GM10248 (cell line): ENCODE measurements at regions not wholly inside any gene's neighbourhood (a gene's known extent, or its start where the extent isn't known, plus 50 kb on each side); places are given as distances from the start of the nearest gene placed in this dataset.

ENCODE experiments used
- CTCF ChIA-PET: fragments of 300-600 bp; sonication (Branson Sonifier 250); formaldehyde crosslinking; extraction: SDS; loops from one replicate; lab custom pipeline; 2021; ENCODE audit warnings: antibody characterized with exemption; lab: Yijun Ruan, JAX
- POLR2A ChIA-PET: fragments of 350-650 bp; sonication (Branson Sonifier 250); formaldehyde crosslinking; extraction: SDS; loops from one replicate; lab custom pipeline; 2020; ENCODE audit warnings: antibody characterized with exemption; lab: Yijun Ruan, JAX
- DNase-seq: peaks from one replicate; pipeline ENCODE4 v3.0.0; 2012; ENCODE audit errors: extremely low spot score
- TF ChIP-seq, protein P1 (sequence below): IDR thresholded peaks from 2 replicates; pipeline ENCODE4 v1.5.1; 2012; ENCODE audit warnings: mild to moderate bottlenecking, low read depth; ENCODE audit errors: extremely low read depth, missing control alignments, control extremely low read depth

DNA sequence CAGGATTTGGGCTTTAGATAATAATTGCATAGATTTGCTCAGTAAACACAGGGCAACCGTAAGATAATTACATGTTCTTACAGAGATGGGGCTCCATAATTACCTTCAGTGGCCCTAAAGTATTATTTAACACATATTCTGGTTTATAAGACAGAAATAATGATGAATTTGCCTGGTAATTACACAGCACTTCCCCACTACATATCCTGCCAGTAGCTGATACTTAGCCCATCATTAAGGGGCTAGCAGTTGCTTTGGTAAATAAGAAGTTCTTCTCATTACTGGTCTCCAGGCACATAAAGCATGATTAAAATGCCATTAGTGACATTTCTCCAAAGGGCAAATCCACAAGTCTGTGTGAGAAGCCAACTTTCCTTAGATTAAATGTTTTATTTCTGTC is 158.7 kb downstream of the NUAK1 start:
- DNase-seq, result no peak
- CTCF ChIA-PET, result no interaction called here
- TF ChIP-seq, protein P1, sequence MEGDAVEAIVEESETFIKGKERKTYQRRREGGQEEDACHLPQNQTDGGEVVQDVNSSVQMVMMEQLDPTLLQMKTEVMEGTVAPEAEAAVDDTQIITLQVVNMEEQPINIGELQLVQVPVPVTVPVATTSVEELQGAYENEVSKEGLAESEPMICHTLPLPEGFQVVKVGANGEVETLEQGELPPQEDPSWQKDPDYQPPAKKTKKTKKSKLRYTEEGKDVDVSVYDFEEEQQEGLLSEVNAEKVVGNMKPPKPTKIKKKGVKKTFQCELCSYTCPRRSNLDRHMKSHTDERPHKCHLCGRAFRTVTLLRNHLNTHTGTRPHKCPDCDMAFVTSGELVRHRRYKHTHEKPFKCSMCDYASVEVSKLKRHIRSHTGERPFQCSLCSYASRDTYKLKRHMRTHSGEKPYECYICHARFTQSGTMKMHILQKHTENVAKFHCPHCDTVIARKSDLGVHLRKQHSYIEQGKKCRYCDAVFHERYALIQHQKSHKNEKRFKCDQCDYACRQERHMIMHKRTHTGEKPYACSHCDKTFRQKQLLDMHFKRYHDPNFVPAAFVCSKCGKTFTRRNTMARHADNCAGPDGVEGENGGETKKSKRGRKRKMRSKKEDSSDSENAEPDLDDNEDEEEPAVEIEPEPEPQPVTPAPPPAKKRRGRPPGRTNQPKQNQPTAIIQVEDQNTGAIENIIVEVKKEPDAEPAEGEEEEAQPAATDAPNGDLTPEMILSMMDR, result no peak
- POLR2A ChIA-PET, result no interaction called here

- POLR2A ChIA-PET, result no interaction called here
- DNase-seq, result no peak
- TF ChIP-seq, protein P1, result no peak
- CTCF ChIA-PET, result no interaction called here
Measured at GRCh38 chr12:105980533-105980932, 158.2 kb downstream of the NUAK1 start.

- TF ChIP-seq, protein P1, result no peak
- ChIA-PET POLR2A (no interaction called here), CTCF (no interaction called here)
- no peak for DNase-seq
Measured at GRCh38 chr12:105982022-105982421, 156.7 kb downstream of the NUAK1 start.

DNA sequence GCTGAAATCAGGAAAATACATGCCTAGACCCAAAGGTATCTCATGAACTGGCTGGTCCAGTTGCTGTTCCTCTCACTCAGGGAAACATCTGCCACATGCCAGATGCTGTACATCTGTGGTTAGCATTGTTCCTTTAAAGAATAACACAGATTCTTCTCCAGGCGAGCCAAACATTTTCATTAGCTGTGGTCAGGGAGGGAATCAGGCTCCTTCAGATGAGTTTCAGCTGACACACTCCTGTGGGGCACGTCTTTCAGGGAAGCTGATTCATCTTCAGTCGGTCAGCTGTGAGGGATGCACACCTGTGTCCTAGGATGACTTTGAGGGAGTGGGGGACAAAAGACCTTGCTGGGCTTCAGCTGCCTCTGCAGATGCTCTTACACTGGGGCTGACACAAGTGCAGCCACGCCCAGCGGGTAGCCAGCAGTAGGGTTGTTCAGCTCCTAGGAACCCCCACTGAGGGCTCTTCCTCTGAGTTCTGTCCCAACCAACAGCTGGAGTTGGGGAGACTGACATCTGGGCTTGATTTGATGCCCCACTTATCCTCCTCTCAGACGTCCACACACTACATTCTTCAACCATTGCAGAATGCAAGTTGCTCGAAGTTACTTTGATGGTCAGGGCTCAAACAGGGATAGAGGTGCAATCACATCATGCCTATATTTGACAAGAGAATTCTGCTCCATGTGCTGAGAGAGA is 155.0 kb downstream of the NUAK1 start:
- TF ChIP-seq, protein P1, result no peak
- no peak for DNase-seq
- CTCF ChIA-PET, result no interaction called here

DNA sequence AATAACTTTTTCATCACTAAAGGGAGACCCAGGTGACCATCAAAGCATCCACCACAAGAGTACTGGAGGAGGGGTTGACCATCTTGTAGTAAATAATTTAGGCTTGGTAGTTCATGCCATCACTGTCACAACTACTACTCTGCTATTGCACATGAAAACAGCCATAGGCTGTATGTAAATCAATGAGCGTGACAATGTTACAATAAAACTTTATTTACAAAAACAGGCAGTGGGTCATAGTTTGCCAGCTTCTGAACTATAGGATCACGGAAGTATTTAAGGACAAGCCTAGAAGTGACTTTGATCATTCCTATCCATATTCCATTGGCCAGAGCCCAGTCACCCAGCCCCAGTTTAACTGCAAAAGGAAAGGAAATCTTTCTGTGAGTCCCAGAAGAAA is 153.4 kb downstream of the NUAK1 start:
- no peak for DNase-seq
- TF ChIP-seq, protein P1, result no peak
- POLR2A ChIA-PET, result no interaction called here
- CTCF ChIA-PET, result no interaction called here

More for the DNA sequence above, 155.0 kb downstream of the NUAK1 start:
- POLR2A ChIA-PET, result no interaction called here

DNA sequence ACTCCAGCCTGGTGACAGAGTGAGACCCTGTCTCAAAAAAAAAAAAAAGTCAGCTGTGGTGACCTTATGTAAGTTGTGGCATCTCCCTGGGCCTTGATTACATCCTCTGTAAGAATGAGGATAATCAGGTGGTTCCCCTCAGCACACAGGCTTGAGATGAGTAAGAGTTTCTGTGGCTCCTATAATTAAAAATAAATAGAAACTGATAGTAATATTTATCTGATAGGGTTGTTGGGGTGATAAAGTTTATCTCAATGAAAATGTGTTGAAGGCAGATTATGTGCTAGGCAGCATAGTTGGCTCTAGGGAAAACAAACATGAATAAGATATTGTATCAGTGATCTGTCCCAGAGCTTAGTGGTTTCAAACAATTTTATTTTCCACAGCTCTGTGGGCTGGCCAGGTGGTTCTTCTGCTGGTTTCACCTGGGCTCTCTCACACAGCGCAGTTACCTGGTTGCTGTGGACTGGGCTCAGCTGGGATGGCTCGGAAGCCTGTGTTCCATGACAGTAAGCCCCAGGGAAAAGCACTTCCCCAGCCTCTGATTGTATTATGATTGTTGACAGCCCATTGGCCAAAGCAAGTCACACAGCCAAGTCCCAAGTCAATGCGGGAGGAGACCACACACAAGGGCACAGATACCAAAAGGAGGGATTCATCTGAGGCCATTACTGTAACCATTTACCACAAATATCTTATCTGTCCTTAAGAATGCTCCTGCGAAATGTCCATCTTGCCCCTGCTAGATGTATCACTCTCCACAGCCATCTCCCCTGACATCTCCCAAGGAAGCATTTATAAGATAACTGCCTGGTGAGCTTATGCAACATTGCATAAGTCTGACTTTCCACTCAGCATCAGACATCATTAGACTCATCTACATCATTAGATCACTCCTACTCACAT is 151.7 kb downstream of the NUAK1 start:
- ChIA-PET CTCF (no interaction called here), POLR2A (no interaction called here)
- TF ChIP-seq, protein P1, result no peak
- no peak for DNase-seq
